Renal cortex interstitium (tissue), 11 donors: ENCODE measurements at regions not wholly inside any gene's neighbourhood (a gene's known extent, or its start where the extent isn't known, plus 50 kb on each side); places are given as distances from the start of the nearest gene placed in this dataset.
"Not testable (repeated sequence)": the region's sequence is repeated elsewhere in the genome, so short reads cannot be mapped to it uniquely, and the experiment has no call there.

Source experiments
- DNase-seq, 11 donors: peaks; one replicate each; pipeline ENCODE4 v3.0.0-alpha.2; 2013; ENCODE audit warnings: low read depth in 9 of 11, low spot score in 4 of 11; ENCODE audit errors: extremely low read depth in 1 of 11

- DNase-seq, result no peak
Observed at GRCh38 chr5:174516741-174517140, 207.6 kb upstream of the MSX2 start.

DNA sequence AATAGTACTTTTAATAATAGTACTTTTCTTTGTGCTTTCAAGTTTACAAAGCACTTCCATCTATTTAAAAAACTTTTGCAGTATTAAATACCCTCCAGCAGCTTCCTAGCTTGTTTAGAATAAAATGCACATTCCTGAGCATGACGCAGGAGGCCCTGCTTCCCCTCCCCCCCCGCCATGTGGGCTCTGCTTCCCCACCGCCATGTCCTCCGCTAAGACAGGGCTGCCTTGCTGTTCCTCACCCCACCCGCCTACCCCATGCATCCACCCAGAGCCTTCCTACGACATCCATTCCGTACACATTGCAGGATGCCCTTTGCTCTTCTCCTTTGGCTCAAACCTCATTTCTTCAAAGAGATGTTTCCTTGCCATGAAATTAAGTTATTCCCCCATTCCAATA is 205.9 kb upstream of the MSX2 start:
- DNase-seq, result no peak

- no peak for DNase-seq
Observed at GRCh38 chr5:174520420-174521396, 203.7 kb upstream of the MSX2 start.

DNA sequence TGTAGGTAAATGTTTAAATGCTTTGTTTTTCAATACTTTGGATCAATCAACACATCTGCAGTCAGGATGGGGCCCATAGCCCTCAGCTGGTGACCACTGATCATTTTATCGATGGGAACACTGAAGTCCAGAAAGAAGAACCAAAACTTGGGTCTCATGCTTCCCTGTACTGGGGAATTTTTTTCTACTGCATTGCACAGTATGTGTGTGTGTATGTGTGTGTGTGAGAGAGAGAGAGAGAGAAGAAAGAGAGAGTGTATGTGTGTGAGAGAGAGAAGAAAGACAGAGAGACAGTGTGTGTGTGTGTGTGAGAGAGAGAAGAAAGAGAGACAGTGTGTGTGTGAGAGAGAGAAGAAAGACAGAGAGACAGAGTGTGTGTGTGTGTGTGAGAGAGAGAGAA is 202.9 kb upstream of the MSX2 start:
- no peak for DNase-seq

DNA sequence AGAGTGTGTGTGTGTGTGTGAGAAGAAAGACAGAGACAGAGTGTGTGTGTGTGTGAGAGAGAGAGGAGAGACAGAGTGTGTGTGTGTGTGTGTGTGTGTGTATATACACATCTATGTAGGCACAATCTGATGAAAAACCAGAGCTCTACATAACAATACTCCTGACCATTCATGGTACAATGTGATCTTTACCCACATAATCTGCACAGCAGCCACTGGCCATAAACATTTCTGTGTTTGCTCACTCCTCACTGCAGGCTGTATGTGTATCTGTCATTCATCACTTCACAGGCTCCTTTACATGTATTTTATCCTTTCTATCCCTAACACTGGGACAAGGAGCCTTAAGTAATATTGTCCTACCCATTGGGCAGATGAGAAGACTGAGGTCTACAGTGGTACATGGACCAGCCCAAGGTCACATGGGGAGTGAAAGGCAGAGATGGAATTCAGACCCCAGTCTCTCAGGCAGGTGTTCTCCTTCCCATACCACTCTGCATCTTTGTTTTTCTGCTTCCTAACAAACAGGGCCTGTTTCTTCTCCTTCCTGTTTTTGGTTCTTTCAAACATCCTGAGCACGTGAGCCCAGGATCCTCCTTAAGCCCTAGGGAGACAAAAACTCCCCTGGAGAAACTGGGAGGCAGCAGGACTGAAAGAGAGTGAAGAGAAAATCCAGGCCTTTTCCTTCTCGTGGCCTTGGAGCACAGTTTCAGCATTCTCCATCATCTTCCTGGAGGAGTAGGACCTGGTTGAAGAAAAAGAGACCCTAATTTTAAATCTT is 201.7 kb upstream of the MSX2 start:
- DNase-seq, result no peak

DNA sequence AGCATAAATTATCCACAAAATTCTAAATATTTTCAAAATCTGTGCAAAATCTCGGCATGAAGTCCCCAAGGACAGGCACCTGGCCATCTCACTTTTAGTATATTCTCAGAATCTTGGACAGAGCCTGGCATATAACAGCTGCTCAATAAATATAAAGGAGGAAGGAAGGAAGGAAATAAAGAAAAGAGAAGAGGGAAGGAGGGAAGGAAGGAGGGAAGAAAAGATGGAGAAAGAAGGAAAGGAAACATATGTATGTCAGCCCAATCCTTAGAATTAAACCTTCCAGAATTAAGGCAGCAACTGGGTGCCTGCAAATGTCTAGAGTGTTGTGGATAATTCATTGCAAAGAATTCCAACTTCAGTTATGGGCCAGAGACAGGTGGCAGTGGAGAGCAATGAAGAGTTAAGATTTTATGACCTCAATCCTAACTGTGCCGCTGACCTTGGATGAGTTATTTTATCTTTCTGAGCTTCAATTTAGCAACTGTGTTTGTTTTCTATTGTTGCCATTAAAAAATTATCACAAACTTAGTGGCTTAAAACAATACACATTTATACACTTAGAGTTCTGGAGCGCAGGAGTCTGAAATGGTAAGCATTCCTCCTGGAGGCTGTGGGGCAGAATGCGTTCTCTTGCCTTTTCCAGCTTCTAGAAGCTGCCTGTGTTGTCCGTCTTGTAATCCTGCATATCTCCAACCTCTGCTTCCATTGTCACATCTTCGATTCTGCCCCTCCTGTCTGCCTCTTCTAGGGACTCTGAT is 200.9 kb upstream of the MSX2 start:
- DNase-seq, result no peak

GRCh38 chr5:174524351-174524750 is 200.0 kb upstream of the MSX2 start:
- DNase-seq, result no peak

DNA sequence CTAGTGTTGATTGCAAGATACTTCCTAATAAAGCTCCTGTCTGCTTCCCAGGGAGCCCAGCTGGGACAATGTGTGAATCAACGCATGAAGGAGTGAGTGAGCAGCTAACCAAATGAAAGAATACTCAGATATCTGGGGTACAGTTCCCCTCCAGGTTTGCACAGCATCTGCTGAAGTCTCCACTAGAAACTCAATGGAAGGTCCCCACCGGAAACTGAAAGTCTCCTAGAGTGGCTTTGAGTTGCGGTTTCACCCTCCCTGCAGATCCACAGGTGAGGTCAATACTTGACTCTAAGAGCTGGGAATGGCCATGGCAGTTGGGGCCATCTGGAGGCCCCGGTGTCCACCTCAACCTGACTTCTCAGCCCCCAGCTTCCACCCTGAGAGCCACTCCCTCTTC is 198.2 kb upstream of the MSX2 start:
- no peak for DNase-seq

- no peak for DNase-seq
Observed at GRCh38 chr5:174527916-174528540, 196.4 kb upstream of the MSX2 start.

GRCh38 chr5:174528821-174529544 is 195.4 kb upstream of the MSX2 start:
- DNase-seq, result no peak

DNA sequence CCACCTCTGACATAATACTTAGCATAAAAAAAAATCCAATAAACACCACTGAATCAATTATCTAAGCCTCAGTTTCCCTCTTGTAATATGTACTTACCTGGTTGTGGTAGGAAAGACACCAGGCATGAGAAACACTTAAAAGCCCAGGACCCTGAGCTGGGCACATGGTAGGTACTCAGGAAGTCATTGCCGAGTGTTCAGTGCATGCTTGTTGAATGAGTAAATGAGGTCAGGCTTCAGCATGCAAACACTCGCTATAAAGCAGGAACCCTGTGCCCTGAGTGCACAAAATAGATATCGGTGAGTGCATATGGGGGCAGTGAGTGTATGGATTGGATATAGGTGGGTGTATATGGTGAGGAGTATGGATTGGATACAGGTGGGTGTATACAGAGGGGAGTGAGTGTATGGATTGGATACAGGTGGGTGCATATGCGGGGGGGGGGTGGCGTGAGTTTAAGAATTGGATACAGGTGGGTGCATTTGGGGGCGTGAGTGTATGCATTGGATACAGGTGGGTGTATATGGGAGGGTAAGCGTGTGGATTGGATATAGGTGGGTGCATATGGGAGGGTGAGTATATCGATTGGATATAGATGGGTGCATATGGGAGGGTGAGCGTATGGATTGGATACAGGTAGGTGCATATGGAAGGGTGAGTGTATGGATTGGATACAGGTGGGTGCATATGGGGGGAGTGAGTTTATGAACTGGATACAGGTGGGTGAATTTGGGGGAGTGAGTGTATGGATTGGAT is 194.3 kb upstream of the MSX2 start:
- DNase-seq, result no peak

- DNase-seq, result peak in 2 of 11 donors; percentile 9 to 17
Observed at GRCh38 chr5:174531782-174532191, 192.6 kb upstream of the MSX2 start.

- peak in 3 of 11 donors; percentile 14 to 24 (median 24) for DNase-seq
Observed at GRCh38 chr5:174532455-174533453, 191.6 kb upstream of the MSX2 start.

DNA sequence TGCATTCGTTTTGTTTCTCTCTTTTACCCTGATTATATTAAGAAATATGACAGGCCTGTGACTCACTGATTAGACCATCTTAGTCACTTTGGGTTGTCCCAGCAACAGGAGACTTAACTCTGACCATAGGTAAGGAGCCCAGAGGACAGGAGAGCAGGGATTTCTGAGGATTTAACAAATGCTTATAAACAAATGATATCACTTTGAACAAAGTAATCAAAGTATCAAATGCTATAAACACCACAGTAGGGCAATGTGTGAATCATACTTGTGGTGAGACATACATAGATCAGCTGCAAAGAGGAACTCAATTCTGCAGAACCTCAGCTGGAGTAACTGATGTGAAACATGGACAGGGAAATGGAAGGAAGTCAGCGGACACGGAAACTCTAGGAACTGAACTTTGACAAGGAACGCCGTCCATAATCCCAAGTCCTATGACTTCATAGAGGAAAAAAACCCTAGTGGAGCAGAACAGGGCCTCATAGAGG is 190.6 kb upstream of the MSX2 start:
- DNase-seq, result no peak

DNA sequence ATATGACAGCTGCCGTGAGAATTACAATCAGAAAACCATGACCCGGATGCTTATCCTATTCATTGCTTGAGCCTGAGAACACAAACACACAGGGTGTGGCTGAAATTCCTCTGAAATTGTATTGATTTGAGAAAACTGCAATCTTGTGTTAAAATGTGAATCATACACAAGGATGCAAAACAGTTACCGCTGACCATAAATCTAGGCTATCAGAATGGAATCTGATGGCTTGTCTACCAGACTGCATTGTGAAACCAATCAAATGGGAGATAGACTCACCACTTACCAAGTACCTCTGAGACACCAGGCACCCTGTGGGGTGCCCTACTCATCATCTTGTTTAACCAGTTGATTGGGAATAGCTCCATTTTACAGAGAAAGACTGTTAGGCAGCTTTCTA is 188.7 kb upstream of the MSX2 start:
- DNase-seq, result no peak

DNA sequence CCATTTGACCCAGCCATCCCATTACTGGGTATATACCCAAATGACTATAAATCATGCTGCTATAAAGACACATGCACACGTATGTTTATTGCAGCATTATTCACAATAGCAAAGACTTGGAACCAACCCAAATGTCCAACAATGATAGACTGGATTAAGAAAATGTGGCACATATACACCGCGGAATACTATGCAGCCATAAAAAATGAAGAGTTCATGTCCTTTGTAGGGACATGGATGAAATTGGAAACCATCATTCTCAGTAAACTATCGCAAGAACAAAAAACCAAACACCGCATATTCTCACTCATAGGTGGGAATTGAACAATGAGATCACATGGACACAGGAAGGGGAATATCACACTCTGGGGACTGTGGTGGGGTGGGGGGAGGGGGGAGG is 184.6 kb upstream of the MSX2 start:
- DNase-seq, result not testable (repeated sequence)
